Heart right ventricle (tissue), 16 donors: ENCODE measurements at regions not wholly inside any gene's neighbourhood (a gene's known extent, or its start where the extent isn't known, plus 50 kb on each side); places are given as distances from the start of the nearest gene placed in this dataset.

Source experiments
- ATAC-seq, 8 donors: fragments of 200-7000 bp; cut with Tn5 transposase; one replicate each; pipeline ENCODE4 v1.9.1; 2020; ENCODE audit warnings: mild to moderate bottlenecking in 8 of 8, moderate library complexity in 8 of 8, moderate number of reproducible peaks in 1 of 8
- DNase-seq, 2 donors: peaks; one replicate each; pipeline ENCODE4 v3.0.0-alpha.2; 2020
- H3K27ac ChIP-seq, 10 donors: fragments of 200-600 bp; sonication (generic) in 2 of 10; one replicate each; pipeline versions ENCODE4 v1.5.0 to v1.8.0; 2020 to 2022; ENCODE audit warnings: mild to moderate bottlenecking in 3 of 10
- H3K27me3 ChIP-seq, 7 donors: fragments of 200-600 bp; one replicate each; pipeline ENCODE4 v1.8.0; 2021 to 2022; ENCODE audit warnings: mild to moderate bottlenecking in 2 of 7
- H3K36me3 ChIP-seq, 9 donors: fragments of 200-600 bp; sonication (generic) in 1 of 9; one replicate each; pipeline versions ENCODE4 v1.5.0 to v1.8.0; 2020 to 2022; ENCODE audit warnings: mild to moderate bottlenecking in 2 of 9
- H3K4me1 ChIP-seq, 9 donors: fragments of 200-600 bp; sonication (generic) in 1 of 9; one replicate each; pipeline versions ENCODE4 v1.5.0 to v1.8.0; 2020 to 2022; ENCODE audit warnings: mild to moderate bottlenecking in 4 of 9
- H3K4me3 ChIP-seq, 10 donors: fragments of 200-600 bp; sonication (generic) in 2 of 10; one replicate each; pipeline versions ENCODE4 v1.5.0 to v1.8.0; 2020 to 2022; ENCODE audit warnings: mild to moderate bottlenecking in 7 of 10, moderate library complexity in 2 of 10
- H3K9me3 ChIP-seq, 11 donors: fragments of 200-600 bp in 10 of 11; sonication (generic) in 2 of 11; one replicate each; pipeline versions ENCODE4 v1.5.0 to v1.8.0; 2013 to 2022; ENCODE audit warnings: mild to moderate bottlenecking in 2 of 11, control low read depth in 1 of 11, moderate library complexity in 1 of 11
- WGBS, 2 donors: extraction: QIAGEN DNeasy Blood & Tissue Kit; methylation state at CpG; one replicate each; pipeline ENCODE4 v1.1.7; 2013; ENCODE audit warnings: inconsistent platforms in 1 of 2; 5-methylcytosine and 5-hydroxymethylcytosine counted together
- intact Hi-C, 10 donors: fragments of 100-400 bp; cut with DNase I; formaldehyde crosslinking; loops; one replicate each; pipeline versions ENCODE4 v1.11.1 to v1.14.2; 2022
- TF ChIP-seq, protein P1 (sequence below), 9 donors: fragments of 200-600 bp; sonication (generic) in 2 of 9; IDR thresholded peaks; one replicate each; pipeline versions ENCODE4 v1.5.0 to v1.8.0; 2021 to 2022; ENCODE audit warnings: antibody characterized with exemption in 9 of 9, mild to moderate bottlenecking in 5 of 9, moderate library complexity in 1 of 9
- donor health status: Arrhythmogenic right ventricular cardiomyopathy.
- donor health status: ischemic (EF 13 %, LVEDD 7.1; RV severe dilation, severe dysfunction).
- donor health status: healthy with polysubstance abuse.
- donor health status: DM: no; HTN: yes; CAD: no.
- donor health status: DM: no; HTN: no; CAD: no.
- donor health status: ischemic (EF 25% LVEDD 6.9; RV normal size, moderate dysfunction).
- donor health status: ischemic (EF 25% LVEDD 5.7; RV mildly dilated, moderate dysfunction).
- donor health status: healthy.
- donor health status: DM: yes; HTN: yes; CAD: no.
- donor health status: Ischemic cardiomyopathy.
- donor health status: ischemic (EF 35%, LVEDD 5.7; RV mildly dilated, moderate dysfunction).
- donor health status: nonischemic (EF 11% LVEDD 7.7; RV severe dilation, severe dysfunction).
- donor health status: DM: yes; HTN: yes; CAD: no.
- donor health status: PGD.
- donor health status: ischemic (EF 29% LVEDD 5.4; RV normal size, mild dysfunction).
- donor health status: nonischemic (EF 23%, LVEDD 6.1; RV moderate dilation, normal function).

DNA sequence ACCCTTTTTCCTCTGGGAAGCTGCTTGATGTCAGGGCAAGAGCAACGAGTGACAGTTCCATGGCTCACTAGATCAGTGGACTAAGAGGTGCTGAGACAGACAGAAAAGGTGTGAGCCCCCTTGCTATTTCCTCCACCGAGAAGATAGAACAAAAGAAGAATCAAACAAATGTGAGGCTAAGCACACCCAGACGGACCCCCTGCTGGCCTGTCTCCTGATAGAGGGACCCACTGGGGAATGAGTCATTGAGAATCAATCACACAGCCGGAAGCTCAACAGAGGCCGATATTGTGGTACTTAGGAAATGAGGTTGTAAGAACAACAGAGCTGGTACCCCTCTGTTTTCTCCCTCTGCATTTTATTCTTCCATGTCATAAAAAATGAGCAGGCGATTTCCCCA lies 89.8 kb upstream of the TEX51 start:
- intact Hi-C loops: no loop called here
- H3K9me3 ChIP-seq: peaks cover 0 to 13% (median 2%) of the 10 kb centered on the region in 11 donors
- TF ChIP-seq, protein P1, sequence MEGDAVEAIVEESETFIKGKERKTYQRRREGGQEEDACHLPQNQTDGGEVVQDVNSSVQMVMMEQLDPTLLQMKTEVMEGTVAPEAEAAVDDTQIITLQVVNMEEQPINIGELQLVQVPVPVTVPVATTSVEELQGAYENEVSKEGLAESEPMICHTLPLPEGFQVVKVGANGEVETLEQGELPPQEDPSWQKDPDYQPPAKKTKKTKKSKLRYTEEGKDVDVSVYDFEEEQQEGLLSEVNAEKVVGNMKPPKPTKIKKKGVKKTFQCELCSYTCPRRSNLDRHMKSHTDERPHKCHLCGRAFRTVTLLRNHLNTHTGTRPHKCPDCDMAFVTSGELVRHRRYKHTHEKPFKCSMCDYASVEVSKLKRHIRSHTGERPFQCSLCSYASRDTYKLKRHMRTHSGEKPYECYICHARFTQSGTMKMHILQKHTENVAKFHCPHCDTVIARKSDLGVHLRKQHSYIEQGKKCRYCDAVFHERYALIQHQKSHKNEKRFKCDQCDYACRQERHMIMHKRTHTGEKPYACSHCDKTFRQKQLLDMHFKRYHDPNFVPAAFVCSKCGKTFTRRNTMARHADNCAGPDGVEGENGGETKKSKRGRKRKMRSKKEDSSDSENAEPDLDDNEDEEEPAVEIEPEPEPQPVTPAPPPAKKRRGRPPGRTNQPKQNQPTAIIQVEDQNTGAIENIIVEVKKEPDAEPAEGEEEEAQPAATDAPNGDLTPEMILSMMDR (IDR thresholded peaks at IDR 0.05): no peak
- H3K4me3 ChIP-seq: no peak overlapping the region
- ATAC-seq (no peak), DNase-seq (no peak)
- H3K4me1 ChIP-seq: no peaks in the 10 kb centered on the region
- peaks cover 0 to 19% (median 0%) of the 10 kb centered on the region in 7 donors for H3K27me3 ChIP-seq
- no peaks in the 10 kb centered on the region for H3K36me3 ChIP-seq
- WGBS, 2 donors: 14 to 17% methylated on average over 6 of the region's 6 CpGs
- H3K27ac ChIP-seq: no peak overlapping the region

DNA sequence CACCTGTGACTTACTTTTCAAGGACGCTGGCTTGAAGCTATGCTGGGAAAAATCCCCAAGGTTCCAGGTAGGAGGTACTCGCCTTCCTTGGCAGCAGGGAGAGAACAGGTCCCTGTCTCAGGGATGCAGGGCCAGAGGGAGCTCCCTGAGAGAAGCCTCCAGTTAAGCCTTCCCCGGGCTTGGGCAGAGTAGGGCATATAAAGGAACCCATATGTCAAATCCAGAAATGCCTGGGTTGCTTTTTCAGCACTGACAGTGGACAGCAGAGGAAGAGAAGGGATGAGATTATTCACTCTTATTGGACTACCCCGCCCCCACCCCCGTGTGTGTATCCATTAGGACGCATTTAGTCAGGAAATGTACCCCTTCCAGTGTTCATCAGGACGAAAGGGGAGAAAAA lies 89.3 kb upstream of the TEX51 start:
- Histone ChIP-seq H3K9me3 (peaks cover 0 to 13% (median 2%) of the 10 kb centered on the region in 11 donors), H3K4me1 (no peaks in the 10 kb centered on the region), H3K27me3 (peaks cover 0 to 19% (median 0%) of the 10 kb centered on the region in 7 donors), H3K4me3 (no peak overlapping the region), H3K27ac (no peak overlapping the region), H3K36me3 (no peaks in the 10 kb centered on the region)
- DNase-seq (no peak), ATAC-seq (no peak)
- WGBS, 2 donors: 45 to 52% methylated on average over 7 of the region's 7 CpGs
- TF ChIP-seq, protein P1 (IDR thresholded peaks at IDR 0.05): no peak
- intact Hi-C loops: no loop called here

DNA sequence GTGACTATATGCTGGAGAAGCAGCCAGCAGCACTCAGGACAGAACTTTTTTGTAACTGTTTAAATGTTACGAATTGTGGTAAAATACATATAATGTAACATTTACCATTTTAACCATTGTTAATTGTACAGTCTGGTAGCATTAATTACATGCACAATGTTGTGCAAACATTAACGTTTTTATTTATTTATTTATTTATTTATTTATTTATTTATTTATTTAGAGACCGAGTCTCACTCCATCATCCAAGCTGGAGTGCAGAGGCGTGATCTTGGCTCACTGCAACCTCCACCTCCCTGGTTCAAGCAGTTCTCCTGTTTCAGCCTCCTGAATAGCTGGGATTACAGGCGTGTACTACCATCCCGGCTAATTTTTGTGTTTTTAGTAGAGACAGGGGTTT lies 88.7 kb upstream of the TEX51 start:
- Histone ChIP-seq H3K27me3 (peaks cover 0 to 19% (median 0%) of the 10 kb centered on the region in 7 donors), H3K4me3 (no peak overlapping the region), H3K36me3 (no peaks in the 10 kb centered on the region), H3K9me3 (peaks cover 0 to 13% (median 2%) of the 10 kb centered on the region in 11 donors), H3K4me1 (no peaks in the 10 kb centered on the region), H3K27ac (no peak overlapping the region)
- WGBS, 2 donors: 84 to 93% methylated on average over 6 of the region's 6 CpGs
- TF ChIP-seq, protein P1 (IDR thresholded peaks at IDR 0.05): no peak
- intact Hi-C loops: no loop called here
- DNase-seq (no peak), ATAC-seq (no peak)

DNA sequence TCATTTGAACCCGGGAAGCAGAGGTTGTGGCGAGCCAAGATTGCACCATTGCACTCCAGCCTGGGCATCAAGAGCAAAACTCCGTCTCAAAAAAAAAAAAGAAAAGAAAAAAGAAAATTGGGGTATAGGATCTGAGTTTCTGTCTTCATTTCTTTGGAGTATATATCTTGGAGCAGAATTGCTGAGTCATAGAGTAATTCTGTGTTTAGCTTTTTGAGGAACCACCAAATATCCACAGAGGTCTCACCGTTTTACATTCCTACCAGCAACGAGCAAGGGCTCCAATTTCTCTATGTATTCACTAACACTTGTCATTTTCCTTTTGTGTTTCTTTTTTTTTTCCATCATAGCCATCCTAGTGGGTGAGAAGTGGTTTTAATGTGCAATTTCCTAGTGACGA lies 87.6 kb upstream of the TEX51 start:
- DNase-seq (no peak), ATAC-seq (no peak)
- WGBS, 2 donors: 70 to 83% methylated on average over 6 of the region's 6 CpGs
- H3K9me3 ChIP-seq: peaks cover 0 to 16% (median 2%) of the 10 kb centered on the region in 11 donors
- no peaks in the 10 kb centered on the region for H3K36me3 ChIP-seq
- peaks cover 0 to 26% (median 0%) of the 10 kb centered on the region in 7 donors for H3K27me3 ChIP-seq
- H3K4me3 ChIP-seq: no peak overlapping the region
- no peaks in the 10 kb centered on the region for H3K4me1 ChIP-seq
- TF ChIP-seq, protein P1 (IDR thresholded peaks at IDR 0.05): no peak
- H3K27ac ChIP-seq: no peak overlapping the region
- intact Hi-C loops: no loop called here
